ENCODE measurements at regions not wholly inside any gene's neighbourhood (a gene's known extent, or its start where the extent isn't known, plus 50 kb on each side); places are given as distances from the start of the nearest gene placed in this dataset.

DNA sequence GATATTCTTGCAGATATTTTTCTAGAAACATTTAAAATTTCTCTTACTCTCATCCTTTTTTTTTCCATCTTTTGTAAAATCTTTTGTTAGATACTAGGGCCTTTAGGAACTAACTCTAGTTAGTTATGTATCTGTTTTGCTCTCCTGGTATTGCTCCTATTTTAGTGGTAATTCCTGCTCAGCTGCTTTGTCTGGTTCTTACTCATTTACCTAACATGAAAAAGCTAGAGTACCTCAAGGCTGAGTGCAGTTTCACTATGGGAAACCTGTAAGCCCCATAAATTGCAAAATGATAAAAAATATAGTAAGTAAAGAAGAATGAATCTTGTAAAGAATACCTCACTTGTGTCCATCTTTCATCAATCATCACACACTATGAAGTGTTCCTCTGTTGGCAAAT, 1602.0 kb downstream of the GRIK2 start:
- no peak overlapping the region for H3K9ac ChIP-seq (ENCODE audit: low read length)
- no peaks in the 10 kb centered on the region for H4K20me1 ChIP-seq (ENCODE audit: low read depth, low read length)
- TF ChIP-seq EZH2phosphoT487 (conservative IDR thresholded peaks at IDR 0.05; ENCODE audit: low read length) (no peak), CTCF (IDR thresholded peaks at IDR 0.05; ENCODE audit: insufficient read depth, low read length, poor library complexity, severe bottlenecking) (no peak)
- no peaks in the 10 kb centered on the region for H3K36me3 ChIP-seq (ENCODE audit: low read length)
- H3K27me3 ChIP-seq (ENCODE audit: low read length): no peaks in the 10 kb centered on the region
- no peak overlapping the region for H2AFZ ChIP-seq (ENCODE audit: low read depth, low read length, severe bottlenecking)
- H3K27ac ChIP-seq (ENCODE audit: low read depth, low read length): no peak overlapping the region
- no peaks in the 10 kb centered on the region for H3F3A ChIP-seq (ENCODE audit: insufficient read depth)
- H3K79me2 ChIP-seq (ENCODE audit: insufficient read depth, low read length): no peaks in the 10 kb centered on the region
- H3K9me3 ChIP-seq (ENCODE audit: insufficient read depth, low read length): no peaks in the 10 kb centered on the region
- H3K4me2 ChIP-seq (ENCODE audit: low read depth, low read length, poor library complexity, severe bottlenecking): no peak overlapping the region
- no peaks in the 10 kb centered on the region for H3K9me2 ChIP-seq (replicated peaks; ENCODE audit: insufficient read depth, low read length)
- H3K4me3 ChIP-seq (ENCODE audit: insufficient read depth, low read length, poor library complexity, severe bottlenecking): no peak overlapping the region

GRCh38 chr6:102994866-102995265, 1601.4 kb downstream of the GRIK2 start:
- no peak overlapping the region for H2AFZ ChIP-seq (ENCODE audit: low read depth, low read length, severe bottlenecking)
- H3K4me2 ChIP-seq (ENCODE audit: low read depth, low read length, poor library complexity, severe bottlenecking): no peak overlapping the region
- no peaks in the 10 kb centered on the region for H3K27me3 ChIP-seq (ENCODE audit: low read length)
- no peaks in the 10 kb centered on the region for H3K79me2 ChIP-seq (ENCODE audit: insufficient read depth, low read length)
- no peaks in the 10 kb centered on the region for H3F3A ChIP-seq (ENCODE audit: insufficient read depth)
- no peaks in the 10 kb centered on the region for H3K9me3 ChIP-seq (ENCODE audit: insufficient read depth, low read length)
- no peaks in the 10 kb centered on the region for H3K9me2 ChIP-seq (replicated peaks; ENCODE audit: insufficient read depth, low read length)
- H3K27ac ChIP-seq (ENCODE audit: low read depth, low read length): no peak overlapping the region
- H4K20me1 ChIP-seq (ENCODE audit: low read depth, low read length): no peaks in the 10 kb centered on the region
- H3K9ac ChIP-seq (ENCODE audit: low read length): no peak overlapping the region
- no peak overlapping the region for H3K4me3 ChIP-seq (ENCODE audit: insufficient read depth, low read length, poor library complexity, severe bottlenecking)
- TF ChIP-seq CTCF (IDR thresholded peaks at IDR 0.05; ENCODE audit: insufficient read depth, low read length, poor library complexity, severe bottlenecking): no peak
- no peak for TF ChIP-seq EZH2phosphoT487 (conservative IDR thresholded peaks at IDR 0.05; ENCODE audit: low read length)
- H3K36me3 ChIP-seq (ENCODE audit: low read length): no peaks in the 10 kb centered on the region

DNA sequence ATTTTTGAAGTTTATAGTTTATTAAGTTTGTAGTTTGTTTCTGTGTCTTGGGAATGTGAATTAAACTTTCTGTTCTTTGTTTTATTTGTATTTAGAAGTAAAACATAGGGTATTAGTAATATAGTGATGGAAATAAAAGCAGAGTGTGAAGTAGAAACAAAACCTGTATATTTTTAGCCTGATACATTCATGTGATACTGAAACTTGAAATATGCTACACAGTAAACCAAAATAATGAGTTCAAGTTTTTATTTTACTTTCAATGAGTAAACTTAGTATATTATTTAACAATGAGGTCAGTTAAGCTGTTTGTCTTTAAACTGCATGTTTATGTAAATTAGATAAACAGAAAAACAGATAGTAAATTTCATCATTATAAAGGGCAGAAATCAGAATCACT, 1592.6 kb downstream of the GRIK2 start:
- no peaks in the 10 kb centered on the region for H3K79me2 ChIP-seq (ENCODE audit: insufficient read depth, low read length)
- no peak for TF ChIP-seq EZH2phosphoT487 (conservative IDR thresholded peaks at IDR 0.05; ENCODE audit: low read length)
- TF ChIP-seq CTCF (IDR thresholded peaks at IDR 0.05; ENCODE audit: insufficient read depth, low read length, poor library complexity, severe bottlenecking): no peak

More for the DNA sequence above, 1592.6 kb downstream of the GRIK2 start:
- Histone ChIP-seq H3K4me3 (ENCODE audit: insufficient read depth, low read length, poor library complexity, severe bottlenecking) (no peak overlapping the region), H4K20me1 (ENCODE audit: low read depth, low read length) (no peaks in the 10 kb centered on the region), H3K27me3 (ENCODE audit: low read length) (no peaks in the 10 kb centered on the region), H3K9ac (ENCODE audit: low read length) (no peak overlapping the region), H3K9me3 (ENCODE audit: insufficient read depth, low read length) (no peaks in the 10 kb centered on the region), H3F3A (ENCODE audit: insufficient read depth) (no peaks in the 10 kb centered on the region), H3K9me2 (replicated peaks; ENCODE audit: insufficient read depth, low read length) (no peaks in the 10 kb centered on the region), H2AFZ (ENCODE audit: low read depth, low read length, severe bottlenecking) (no peak overlapping the region), H3K36me3 (ENCODE audit: low read length) (no peaks in the 10 kb centered on the region), H3K27ac (ENCODE audit: low read depth, low read length) (no peak overlapping the region), H3K4me2 (ENCODE audit: low read depth, low read length, poor library complexity, severe bottlenecking) (no peak overlapping the region)
